IMR-90 (cell line): ENCODE measurements at regions not wholly inside any gene's neighbourhood (a gene's known extent, or its start where the extent isn't known, plus 50 kb on each side); places are given as distances from the start of the nearest gene placed in this dataset.

Experiments used
- BHLHE40 ChIP-seq: fragments of 150-350 bp; IDR thresholded peaks from 2 replicates; pipeline ENCODE4 v1.6.1; 2016; ENCODE audit warnings: mild to moderate bottlenecking, low read depth, low read length
- CTCF ChIP-seq: conservative IDR thresholded peaks from 2 replicates; pipeline ENCODE4 v1.5.1; 2012; ENCODE audit warnings: mild to moderate bottlenecking, low read depth, low read length, improper control_type of control experiment
- MAFK ChIP-seq: IDR thresholded peaks from 2 replicates; pipeline ENCODE4 v1.6.1; 2012; ENCODE audit warnings: low read depth, low read length, improper control_type of control experiment
- MAZ ChIP-seq: IDR thresholded peaks from 2 replicates; pipeline ENCODE4 v1.6.1; 2012; ENCODE audit warnings: low read depth, mild to moderate bottlenecking, low read length, improper control_type of control experiment, moderate library complexity, borderline replicate concordance
- MXI1 ChIP-seq: IDR thresholded peaks from 2 replicates; pipeline ENCODE4 v1.6.1; 2012; ENCODE audit warnings: low read depth, mild to moderate bottlenecking, low read length, moderate library complexity, borderline replicate concordance
- POLR2A ChIP-seq: IDR thresholded peaks from 2 replicates; pipeline ENCODE4 v1.6.1; 2012; ENCODE audit warnings: mild to moderate bottlenecking, low read depth, low read length
- RAD21 ChIP-seq: IDR thresholded peaks from 2 replicates; pipeline ENCODE4 v1.6.1; 2012; ENCODE audit warnings: low read length, improper control_type of control experiment
- RFX5 ChIP-seq: IDR thresholded peaks from 2 replicates; pipeline ENCODE4 v1.8.0; 2012; ENCODE audit warnings: low read depth, mild to moderate bottlenecking, low read length, moderate library complexity
- SMC3 ChIP-seq: fragments of 150-350 bp; IDR thresholded peaks from 2 replicates; pipeline ENCODE4 v1.6.1; 2016; ENCODE audit warnings: low read depth, mild to moderate bottlenecking, antibody characterized with exemption, low read length, moderate library complexity
- TF ChIP-seq, protein P1 (sequence below): fragments of 150-350 bp; IDR thresholded peaks from 2 replicates; pipeline ENCODE4 v1.6.1; 2017; ENCODE audit warnings: mild to moderate bottlenecking, antibody characterized with exemption, low read length, low read depth

- TF ChIP-seq POLR2A, result no peak
- TF ChIP-seq, protein P1, sequence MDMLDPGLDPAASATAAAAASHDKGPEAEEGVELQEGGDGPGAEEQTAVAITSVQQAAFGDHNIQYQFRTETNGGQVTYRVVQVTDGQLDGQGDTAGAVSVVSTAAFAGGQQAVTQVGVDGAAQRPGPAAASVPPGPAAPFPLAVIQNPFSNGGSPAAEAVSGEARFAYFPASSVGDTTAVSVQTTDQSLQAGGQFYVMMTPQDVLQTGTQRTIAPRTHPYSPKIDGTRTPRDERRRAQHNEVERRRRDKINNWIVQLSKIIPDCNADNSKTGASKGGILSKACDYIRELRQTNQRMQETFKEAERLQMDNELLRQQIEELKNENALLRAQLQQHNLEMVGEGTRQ, result no peak
- TF ChIP-seq RFX5, result no peak
- TF ChIP-seq SMC3, result no peak
- TF ChIP-seq CTCF, result no peak
- TF ChIP-seq BHLHE40, result no peak
- no peak for TF ChIP-seq MAZ
- no peak for TF ChIP-seq RAD21
- TF ChIP-seq MAFK, result no peak
- no peak for TF ChIP-seq MXI1
Measured at GRCh38 chr21:27566521-27566920, 599.6 kb upstream of the ADAMTS5 start.
